PC-3 (cell line): ENCODE measurements at regions not wholly inside any gene's neighbourhood (a gene's known extent, or its start where the extent isn't known, plus 50 kb on each side); places are given as distances from the start of the nearest gene placed in this dataset.
A peak's percentile ranks its signal among the peaks of the same experiment; 100 is the strongest.

Experiments
- ATAC-seq: fragments of 200-7000 bp; cut with Tn5 transposase; 2 replicates; pipeline ENCODE4 v1.9.1; 2020; ENCODE audit warnings: mild to moderate bottlenecking, moderate library complexity
- BruUV-seq: library from RNA; stranded (reverse); fragments of 400-500 nt; replicated peaks from 2 replicates; lab custom pipeline; 2021; lab: Mats Ljungman, UMichigan
- CTCF ChIA-PET: fragments of 300-600 bp; sonication (Branson Sonifier 250); formaldehyde crosslinking; loops from one replicate; lab custom pipeline; 2022; ENCODE audit warnings: antibody characterized with exemption; lab: Charles Lee
- POLR2A ChIA-PET: fragments of 300-600 bp; sonication (Branson Sonifier 250); formaldehyde crosslinking; loops from one replicate; lab custom pipeline; 2022; ENCODE audit warnings: antibody characterized with exemption; ENCODE audit not compliant: unreplicated experiment; lab: Charles Lee
- DNase-seq: peaks from one replicate; pipeline ENCODE4 v3.0.0-alpha.2; 2015
- H2AFZ ChIP-seq: fragments of 300-600 bp; sonication (generic); 2 replicates; pipeline ENCODE4 v1.6.0; 2016; ENCODE audit warnings: antibody characterized with exemption, low read length
- H3F3A ChIP-seq: fragments of 300-600 bp; sonication (generic); one replicate; pipeline ENCODE4 v1.6.0; 2017; ENCODE audit warnings: antibody characterized with exemption, low read length, control low read depth, mild to moderate bottlenecking; ENCODE audit not compliant: unreplicated experiment
- H3K27ac ChIP-seq: fragments of 300-600 bp; sonication (generic); 2 replicates; pipeline ENCODE4 v1.5.1; 2016; ENCODE audit warnings: mild to moderate bottlenecking, low read length
- H3K27me3 ChIP-seq: fragments of 300-600 bp; sonication (generic); 2 replicates; pipeline ENCODE4 v1.6.1; 2016; ENCODE audit warnings: low read length, mixed read lengths
- H3K36me3 ChIP-seq: fragments of 300-600 bp; sonication (generic); 2 replicates; pipeline ENCODE4 v1.6.1; 2016; ENCODE audit warnings: low read depth, mixed run types, low read length, mixed read lengths
- H3K4me1 ChIP-seq: fragments of 300-600 bp; sonication (generic); 2 replicates; pipeline ENCODE4 v1.5.1; 2016; ENCODE audit warnings: low read length; ENCODE audit not compliant: insufficient read depth
- H3K4me2 ChIP-seq: fragments of 300-600 bp; sonication (generic); 2 replicates; pipeline ENCODE4 v1.6.0; 2016; ENCODE audit warnings: low read length
- H3K4me3 ChIP-seq: fragments of 300-600 bp; sonication (generic); 2 replicates; pipeline ENCODE4 v1.5.1; 2016; ENCODE audit warnings: mild to moderate bottlenecking, low read length, mixed read lengths
- H3K79me2 ChIP-seq: fragments of 300-600 bp; sonication (generic); 2 replicates; pipeline ENCODE4 v1.6.1; 2017; ENCODE audit warnings: low read length, mixed read lengths
- H3K9ac ChIP-seq: fragments of 300-600 bp; sonication (generic); 2 replicates; pipeline ENCODE4 v1.6.0; 2016; ENCODE audit warnings: mild to moderate bottlenecking, low read length
- H3K9me2 ChIP-seq: fragments of 300-600 bp; sonication (generic); replicated peaks from 2 replicates; pipeline ENCODE4 v1.6.1; 2016; ENCODE audit warnings: mixed run types, low read length, mixed read lengths
- H3K9me3 ChIP-seq: fragments of 300-600 bp; sonication (generic); 2 replicates; pipeline ENCODE4 v1.6.1; 2016; ENCODE audit warnings: low read length, mixed read lengths
- H4K20me1 ChIP-seq: fragments of 300-600 bp; sonication (generic); 2 replicates; pipeline ENCODE4 v1.6.1; 2016; ENCODE audit warnings: low read length, mixed read lengths
- EZH2 ChIP-seq: fragments of 300-600 bp; sonication (generic); IDR thresholded peaks from one replicate; pipeline ENCODE4 v1.6.1; 2017; ENCODE audit warnings: antibody characterized with exemption, mild to moderate bottlenecking, low read length; ENCODE audit not compliant: unreplicated experiment
- EZH2phosphoT487 ChIP-seq: fragments of 300-600 bp; sonication (generic); IDR thresholded peaks from 2 replicates; pipeline ENCODE4 v1.6.1; 2018; ENCODE audit warnings: mild to moderate bottlenecking, antibody characterized with exemption, low read length, borderline replicate concordance
- intact Hi-C: fragments of 100-400 bp; cut with micrococcal nuclease; formaldehyde crosslinking; loops from 2 replicates; pipeline ENCODE4 v1.9.0; 2023
- TF ChIP-seq, protein P1 (sequence below): fragments of 300-600 bp; sonication (generic); conservative IDR thresholded peaks from 2 replicates; pipeline ENCODE4 v1.5.1; 2017; ENCODE audit warnings: antibody characterized with exemption, low read depth, mild to moderate bottlenecking, low read length

DNA sequence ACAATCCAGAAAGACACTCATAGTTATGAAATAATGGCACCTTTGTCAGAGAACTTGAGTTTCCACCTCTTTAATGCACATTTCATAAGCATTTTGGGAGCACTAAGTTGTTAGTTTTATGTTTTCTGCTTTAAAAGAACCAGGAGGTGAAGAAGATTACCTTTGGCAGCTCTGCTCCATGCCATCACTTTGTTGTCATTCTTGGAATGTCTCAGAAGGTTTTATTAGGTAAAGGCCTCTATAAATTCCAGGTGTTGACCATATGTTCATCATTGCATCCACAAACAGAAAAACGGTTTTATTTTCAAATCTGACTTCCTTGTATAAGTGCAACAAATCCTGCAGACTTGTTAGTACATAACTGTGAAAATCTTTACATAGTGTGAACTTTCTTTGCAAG, 424.8 kb downstream of the MDFIC start:
- H3K4me3 ChIP-seq, result no peak overlapping the region
- peak; percentile 29 for DNase-seq
- intact Hi-C loops, result no loop called here

DNA sequence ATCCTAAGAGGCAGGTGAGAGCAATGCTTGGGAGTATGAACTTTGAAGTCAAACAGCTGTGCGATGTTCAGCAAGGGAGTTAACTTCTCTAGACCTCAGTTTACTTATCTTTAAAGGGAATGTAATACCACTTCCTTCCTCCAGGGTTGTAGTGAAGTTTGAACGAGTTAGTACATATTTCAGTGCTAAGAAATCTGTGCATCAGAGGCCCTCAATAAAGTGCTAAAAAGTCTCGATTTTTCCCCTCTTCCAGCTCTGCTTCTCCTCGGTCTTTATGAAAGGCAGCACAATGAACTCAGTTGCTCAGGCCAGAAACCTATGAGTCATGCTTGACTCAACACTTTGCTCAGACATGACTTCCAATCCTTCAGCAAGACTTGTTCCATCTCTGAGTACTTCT, 418.9 kb downstream of the MDFIC start:
- Histone ChIP-seq H2AFZ (no peak overlapping the region), H3K9ac (no peak overlapping the region), H3K4me2 (peak overlapping the region; percentile 26), H3K4me3 (no peak overlapping the region), H4K20me1 (no peaks in the 10 kb centered on the region), H3K27ac (peak overlapping the region; percentile 7; the same call in 1 of the 2 replicates), H3F3A (no peaks in the 10 kb centered on the region), H3K4me1 (peaks cover 10% of the 10 kb centered on the region; the same call in 1 of the 2 replicates), H3K79me2 (no peaks in the 10 kb centered on the region), H3K27me3 (no peaks in the 10 kb centered on the region), H3K9me3 (no peaks in the 10 kb centered on the region), H3K36me3 (no peaks in the 10 kb centered on the region), H3K9me2 (no peaks in the 10 kb centered on the region)
- ChIA-PET CTCF (no interaction called here), POLR2A (interaction anchor here (0.6 kb wide), 1 partner anchor 352 kb away, joined by 3 read pairs; no protein-coding TSS in a partner anchor)
- peak; percentile 90 for DNase-seq
- intact Hi-C loops, result no loop called here
- no TSS peak for BruUV-seq
- ATAC-seq, result peak; percentile 100
- TF ChIP-seq, protein P1, sequence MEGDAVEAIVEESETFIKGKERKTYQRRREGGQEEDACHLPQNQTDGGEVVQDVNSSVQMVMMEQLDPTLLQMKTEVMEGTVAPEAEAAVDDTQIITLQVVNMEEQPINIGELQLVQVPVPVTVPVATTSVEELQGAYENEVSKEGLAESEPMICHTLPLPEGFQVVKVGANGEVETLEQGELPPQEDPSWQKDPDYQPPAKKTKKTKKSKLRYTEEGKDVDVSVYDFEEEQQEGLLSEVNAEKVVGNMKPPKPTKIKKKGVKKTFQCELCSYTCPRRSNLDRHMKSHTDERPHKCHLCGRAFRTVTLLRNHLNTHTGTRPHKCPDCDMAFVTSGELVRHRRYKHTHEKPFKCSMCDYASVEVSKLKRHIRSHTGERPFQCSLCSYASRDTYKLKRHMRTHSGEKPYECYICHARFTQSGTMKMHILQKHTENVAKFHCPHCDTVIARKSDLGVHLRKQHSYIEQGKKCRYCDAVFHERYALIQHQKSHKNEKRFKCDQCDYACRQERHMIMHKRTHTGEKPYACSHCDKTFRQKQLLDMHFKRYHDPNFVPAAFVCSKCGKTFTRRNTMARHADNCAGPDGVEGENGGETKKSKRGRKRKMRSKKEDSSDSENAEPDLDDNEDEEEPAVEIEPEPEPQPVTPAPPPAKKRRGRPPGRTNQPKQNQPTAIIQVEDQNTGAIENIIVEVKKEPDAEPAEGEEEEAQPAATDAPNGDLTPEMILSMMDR, result 0 out of 2 replicates have a peak, but pooled peaks have one; percentile 17
- no peak for TF ChIP-seq EZH2
- TF ChIP-seq EZH2phosphoT487, result no peak

More for the DNA sequence above, 424.8 kb downstream of the MDFIC start:
- ChIA-PET CTCF (no interaction called here), POLR2A (no interaction called here)
- Histone ChIP-seq H3K4me1 (peaks cover 14% of the 10 kb centered on the region; the same call in 1 of the 2 replicates), H3K9me2 (no peaks in the 10 kb centered on the region), H3K4me2 (no peak overlapping the region), H3K9ac (no peak overlapping the region), H3F3A (no peaks in the 10 kb centered on the region), H3K27ac (no peak overlapping the region), H3K36me3 (no peaks in the 10 kb centered on the region), H4K20me1 (no peaks in the 10 kb centered on the region), H3K79me2 (no peaks in the 10 kb centered on the region), H3K27me3 (no peaks in the 10 kb centered on the region), H2AFZ (no peak overlapping the region), H3K9me3 (no peaks in the 10 kb centered on the region)
- ATAC-seq, result peak; percentile 37; the same call in 1 of the 2 replicates
- BruUV-seq, result no TSS peak
- TF ChIP-seq EZH2phosphoT487 (no peak), EZH2 (no peak)
- TF ChIP-seq, protein P1, result no peak

DNA sequence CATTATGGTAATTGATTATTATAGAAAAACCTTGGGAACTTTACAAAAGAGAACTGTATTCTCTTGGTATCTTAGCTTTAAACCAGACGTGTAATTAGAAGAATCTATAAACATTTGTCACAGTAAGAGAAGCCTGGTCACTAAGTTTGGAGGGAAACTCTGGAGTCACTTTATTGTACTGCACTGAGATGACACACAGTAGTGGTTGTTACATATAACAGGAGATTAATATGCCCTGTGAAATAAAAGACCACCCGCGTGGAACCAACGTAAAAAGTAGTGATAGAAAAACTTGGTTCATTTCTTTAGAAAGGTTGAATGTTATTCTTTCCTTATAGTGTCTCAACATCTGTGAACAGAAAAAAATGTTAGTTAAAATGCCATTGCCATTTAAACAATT, 416.1 kb downstream of the MDFIC start:
- no TSS peak for BruUV-seq
- Histone ChIP-seq H3F3A (no peaks in the 10 kb centered on the region), H2AFZ (no peak overlapping the region), H3K4me3 (no peak overlapping the region), H3K27ac (no peak overlapping the region), H3K4me1 (peaks cover 10% of the 10 kb centered on the region; the same call in 1 of the 2 replicates), H3K4me2 (no peak overlapping the region), H3K9me2 (no peaks in the 10 kb centered on the region), H4K20me1 (no peaks in the 10 kb centered on the region), H3K9me3 (no peaks in the 10 kb centered on the region), H3K79me2 (no peaks in the 10 kb centered on the region), H3K9ac (no peak overlapping the region), H3K27me3 (no peaks in the 10 kb centered on the region), H3K36me3 (no peaks in the 10 kb centered on the region)
- TF ChIP-seq EZH2phosphoT487, result no peak
- TF ChIP-seq, protein P1, result no peak
- no peak for TF ChIP-seq EZH2
- no peak for ATAC-seq
- intact Hi-C loops, result no loop called here
- ChIA-PET POLR2A (interaction anchor here (0.6 kb wide), 1 partner anchor 220 kb away, joined by 5 read pairs; no protein-coding TSS in a partner anchor), CTCF (no interaction called here)
- DNase-seq, result no peak
